A549 (cell line): ENCODE measurements at regions not wholly inside any gene's neighbourhood (a gene's known extent, or its start where the extent isn't known, plus 50 kb on each side); places are given as distances from the start of the nearest gene placed in this dataset.

Experiments used
- ATAC-seq, 2 experiments: fragments of 200-7000 bp in 1 of 2; fragments of >200 bp in 1 of 2; cut with Nextera tagmentation in 1 of 2; cut with Tn5 transposase in 1 of 2; 3 replicates each; pipeline versions ENCODE4 v1.8.0 to v1.9.1; 2018 to 2020; ENCODE audit warnings: mild to moderate bottlenecking in 1 of 2, moderate library complexity in 1 of 2
- CTCF ChIA-PET: fragments of 300-600 bp; sonication (Branson Sonifier 250); formaldehyde crosslinking; extraction: SDS; loops from one replicate; lab custom pipeline; 2021; ENCODE audit warnings: antibody characterized with exemption, inconsistent platforms; lab: Yijun Ruan, JAX
- POLR2A ChIA-PET: fragments of 350-600 bp; formaldehyde crosslinking; extraction: SDS; loops from one replicate; lab custom pipeline; 2021; ENCODE audit warnings: antibody characterized with exemption, inconsistent platforms; lab: Yijun Ruan, JAX
- DNase-seq, 2 experiments: peaks; one replicate each; pipeline versions ENCODE4 v3.0.0 to v3.0.0-alpha.2; 2011 to 2016; ENCODE audit warnings: low read depth in 1 of 2, low spot score in 1 of 2
- FAIRE-seq: peaks from 2 replicates; lab custom pipeline; 2011; peaks lifted over from hg19 to GRCh38; lab: Jason Lieb, UNC
- H3K27ac ChIP-seq, 2 experiments: fragments of >200 bp; sonication (Bioruptor Twin); formaldehyde crosslinking; 3 replicates each; pipeline ENCODE4 v1.5.1; 2016 to 2017
- H3K4me1 ChIP-seq: fragments of >200 bp; sonication (Bioruptor Twin); formaldehyde crosslinking; 3 replicates; pipeline ENCODE4 v1.6.1; 2016
- H3K4me2 ChIP-seq: fragments of >200 bp; sonication (Bioruptor Twin); formaldehyde crosslinking; 3 replicates; pipeline ENCODE4 v1.6.1; 2016
- H3K4me3 ChIP-seq: fragments of >200 bp; sonication (Bioruptor Twin); formaldehyde crosslinking; 3 replicates; pipeline ENCODE4 v1.5.1; 2016
- H3K9me3 ChIP-seq: fragments of >200 bp; sonication (Bioruptor Twin); formaldehyde crosslinking; 3 replicates; pipeline ENCODE4 v1.6.1; 2016
- BCL3 ChIP-seq: fragments of >200 bp; sonication (Bioruptor Twin); formaldehyde crosslinking; IDR thresholded peaks from 3 replicates; pipeline ENCODE4 v1.6.1; 2016
- CEBPB ChIP-seq, 2 experiments: fragments of >200 bp in 1 of 2; sonication (Bioruptor Twin) in 1 of 2; formaldehyde crosslinking in 1 of 2; IDR thresholded peaks; 2 replicates each; pipeline ENCODE4 v1.6.1; 2012 to 2016
- CHD4 ChIP-seq: fragments of 200-600 bp; sonication (generic); IDR thresholded peaks from 2 replicates; pipeline ENCODE4 v1.6.1; 2016; ENCODE audit warnings: antibody characterized with exemption, mild to moderate bottlenecking, borderline replicate concordance
- EHF ChIP-seq: fragments of 250-450 bp; sonication (Bioruptor Pico); IDR thresholded peaks from 2 replicates; pipeline ENCODE4 v1.5.0; 2020; ENCODE audit warnings: mild to moderate bottlenecking
- GATA3 ChIP-seq: IDR thresholded peaks from 2 replicates; pipeline ENCODE4 v1.6.1; 2012; ENCODE audit warnings: borderline replicate concordance
- HEYL ChIP-seq: fragments of 250-450 bp; sonication (Bioruptor Pico); IDR thresholded peaks from 2 replicates; pipeline ENCODE4 v1.8.0; 2021; ENCODE audit warnings: mild to moderate bottlenecking, moderate library complexity
- HOXA7 ChIP-seq: fragments of 250-450 bp; sonication (Bioruptor Pico); IDR thresholded peaks from 2 replicates; pipeline ENCODE4 v1.5.0; 2020; ENCODE audit warnings: mild to moderate bottlenecking, moderate library complexity
- KDM1A ChIP-seq: fragments of 200-600 bp; sonication (generic); IDR thresholded peaks from 2 replicates; pipeline ENCODE4 v1.6.1; 2016; ENCODE audit warnings: low read depth, mild to moderate bottlenecking
- MAZ ChIP-seq: fragments of 150-350 bp; IDR thresholded peaks from 2 replicates; pipeline ENCODE4 v1.6.1; 2014; ENCODE audit warnings: antibody characterized with exemption, low read depth, low read length, borderline replicate concordance
- PHF8 ChIP-seq: fragments of 200-600 bp; sonication (generic); IDR thresholded peaks from 2 replicates; pipeline ENCODE4 v1.6.1; 2016; ENCODE audit warnings: low read depth, mild to moderate bottlenecking, antibody characterized with exemption, moderate library complexity, borderline replicate concordance
- POLR2A ChIP-seq: IDR thresholded peaks from 2 replicates; pipeline ENCODE4 v1.6.1; 2012; ENCODE audit warnings: mild to moderate bottlenecking, low read length
- POLR2AphosphoS2 ChIP-seq: conservative IDR thresholded peaks from 2 replicates; pipeline ENCODE4 v1.6.1; 2012; ENCODE audit warnings: low read length, improper control_type of control experiment, inconsistent platforms
- RAD21 ChIP-seq, 2 experiments: fragments of >200 bp in 1 of 2; sonication (Bioruptor Twin) in 1 of 2; formaldehyde crosslinking in 1 of 2; IDR thresholded peaks in 1 of 2; conservative IDR thresholded peaks in 1 of 2; 2 replicates in 1 of 2; 3 replicates in 1 of 2; pipeline ENCODE4 v1.6.1; 2012 to 2018; ENCODE audit warnings: inconsistent platforms in 1 of 2
- RFX5 ChIP-seq: fragments of 450-650 bp; IDR thresholded peaks from 2 replicates; pipeline ENCODE4 v1.7.1; 2014; ENCODE audit warnings: antibody characterized with exemption, mild to moderate bottlenecking, moderate library complexity
- SREBF2 ChIP-seq: fragments of 450-650 bp; IDR thresholded peaks from 2 replicates; pipeline ENCODE4 v1.6.1; 2014; ENCODE audit warnings: mild to moderate bottlenecking, moderate library complexity
- ZFP36 ChIP-seq: fragments of 450-650 bp; IDR thresholded peaks from 2 replicates; pipeline ENCODE4 v1.6.1; 2014; ENCODE audit warnings: borderline replicate concordance; ENCODE audit not compliant: partially characterized antibody
- WGBS: methylation state at CpG from one replicate; pipeline ENCODE4 v1.1.6; 2017; ENCODE audit errors: missing lambda C conversion rate; 5-methylcytosine and 5-hydroxymethylcytosine counted together
- TF ChIP-seq, protein P1 (sequence below): IDR thresholded peaks from 2 replicates; pipeline ENCODE4 v1.6.1; 2012
- TF ChIP-seq, protein P2 (sequence below): fragments of 150-350 bp; IDR thresholded peaks from 2 replicates; pipeline ENCODE4 v1.6.1; 2014; ENCODE audit warnings: low read depth, mild to moderate bottlenecking, low read length

GRCh38 chr6:145032562-145033145 is 702.7 kb downstream of the EPM2A start:
- FAIRE-seq (no peak), DNase-seq (no peak), ATAC-seq (no peak)
- no peak overlapping the region for H3K4me2 ChIP-seq
- ChIA-PET CTCF (interaction anchor here (0.6 kb wide), 1 partner anchor 110 kb away, joined by 3 read pairs; no protein-coding TSS in a partner anchor), POLR2A (no interaction called here)
- no peaks in the 10 kb centered on the region for H3K9me3 ChIP-seq
- TF ChIP-seq EHF (CRISPR knock-in tag) (no peak), KDM1A (no peak), RAD21 (conservative IDR thresholded peaks at IDR 0.05 in 1 of 2, IDR thresholded peaks at IDR 0.05 in 1 of 2) (no peak), CEBPB (IDR thresholded peaks at IDR 0.05) (no peak), POLR2A (no peak), CHD4 (no peak), POLR2AphosphoS2 (no peak), RFX5 (no peak), HOXA7 (CRISPR knock-in tag) (no peak), BCL3 (no peak)
- TF ChIP-seq, protein P1, sequence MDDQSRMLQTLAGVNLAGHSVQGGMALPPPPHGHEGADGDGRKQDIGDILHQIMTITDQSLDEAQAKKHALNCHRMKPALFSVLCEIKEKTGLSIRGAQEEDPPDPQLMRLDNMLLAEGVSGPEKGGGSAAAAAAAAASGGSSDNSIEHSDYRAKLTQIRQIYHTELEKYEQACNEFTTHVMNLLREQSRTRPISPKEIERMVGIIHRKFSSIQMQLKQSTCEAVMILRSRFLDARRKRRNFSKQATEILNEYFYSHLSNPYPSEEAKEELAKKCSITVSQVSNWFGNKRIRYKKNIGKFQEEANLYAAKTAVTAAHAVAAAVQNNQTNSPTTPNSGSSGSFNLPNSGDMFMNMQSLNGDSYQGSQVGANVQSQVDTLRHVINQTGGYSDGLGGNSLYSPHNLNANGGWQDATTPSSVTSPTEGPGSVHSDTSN, result no peak
- H3K27ac ChIP-seq, result no peak overlapping the region
- WGBS, result 82% methylated on average over 2 of the region's 2 CpGs
- H3K4me1 ChIP-seq, result no peaks in the 10 kb centered on the region
- H3K4me3 ChIP-seq, result no peak overlapping the region

DNA sequence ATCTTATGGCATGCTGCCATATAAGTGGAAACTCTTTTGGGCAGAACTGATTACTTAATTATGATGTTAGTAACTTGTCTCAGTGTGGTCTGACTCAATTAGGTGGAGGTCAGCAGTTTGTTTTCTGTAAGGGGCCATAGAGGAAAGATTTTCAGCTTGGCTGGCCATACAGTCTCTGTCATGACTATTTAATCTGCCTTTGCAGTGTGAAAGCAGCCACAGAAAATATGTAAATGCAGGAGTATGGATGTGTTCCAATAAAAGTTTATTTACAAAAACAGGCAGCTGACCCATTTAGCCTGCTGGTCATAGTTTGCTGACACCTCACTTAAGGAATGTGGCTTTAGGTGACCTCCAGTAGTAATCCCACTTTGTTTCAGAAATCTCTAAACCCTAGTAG is 700.7 kb downstream of the EPM2A start:
- no peak for ATAC-seq
- no peaks in the 10 kb centered on the region for H3K4me1 ChIP-seq
- FAIRE-seq, result no peak
- no peak for TF ChIP-seq SREBF2
- TF ChIP-seq MAZ, result no peak
- TF ChIP-seq, protein P2, sequence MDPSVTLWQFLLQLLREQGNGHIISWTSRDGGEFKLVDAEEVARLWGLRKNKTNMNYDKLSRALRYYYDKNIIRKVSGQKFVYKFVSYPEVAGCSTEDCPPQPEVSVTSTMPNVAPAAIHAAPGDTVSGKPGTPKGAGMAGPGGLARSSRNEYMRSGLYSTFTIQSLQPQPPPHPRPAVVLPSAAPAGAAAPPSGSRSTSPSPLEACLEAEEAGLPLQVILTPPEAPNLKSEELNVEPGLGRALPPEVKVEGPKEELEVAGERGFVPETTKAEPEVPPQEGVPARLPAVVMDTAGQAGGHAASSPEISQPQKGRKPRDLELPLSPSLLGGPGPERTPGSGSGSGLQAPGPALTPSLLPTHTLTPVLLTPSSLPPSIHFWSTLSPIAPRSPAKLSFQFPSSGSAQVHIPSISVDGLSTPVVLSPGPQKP, result no peak
- no peak for TF ChIP-seq POLR2A
- no peak for TF ChIP-seq RFX5
- H3K4me3 ChIP-seq, result no peak overlapping the region
- H3K27ac ChIP-seq, result no peak overlapping the region
- CTCF ChIA-PET, result interaction anchor here (0.9 kb wide), 1 partner anchor 450 kb away, joined by 4 read pairs; no protein-coding TSS in a partner anchor
- DNase-seq, result no peak
- no peak overlapping the region for H3K4me2 ChIP-seq
- POLR2A ChIA-PET, result no interaction called here
- H3K9me3 ChIP-seq, result no peaks in the 10 kb centered on the region

DNA sequence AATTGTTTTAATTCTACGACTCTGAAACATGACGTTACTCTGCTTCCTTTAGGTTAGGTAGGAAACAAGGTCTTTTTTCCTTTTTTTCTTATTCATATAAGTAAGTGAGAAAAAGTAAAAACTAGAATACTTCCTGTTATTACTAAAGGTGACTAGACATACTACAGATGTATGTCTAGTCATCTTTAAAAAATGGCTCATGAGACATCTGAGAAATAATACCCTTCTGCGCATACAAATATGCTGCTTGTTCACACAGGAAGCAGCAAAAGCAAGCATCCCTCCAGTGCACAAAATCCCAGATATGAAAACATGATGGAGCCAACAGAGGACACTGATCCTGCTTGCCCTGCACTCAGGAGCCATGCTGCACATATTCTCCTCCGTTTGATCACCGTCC is 699.1 kb downstream of the EPM2A start:
- TF ChIP-seq PHF8, result no peak
- no peak for TF ChIP-seq ZFP36
- no peak for TF ChIP-seq GATA3
- no peak for TF ChIP-seq POLR2AphosphoS2
- TF ChIP-seq HEYL (CRISPR knock-in tag), result no peak
- POLR2A ChIA-PET, result no interaction called here
- 87% methylated on average over 5 of the region's 5 CpGs for WGBS
- Histone ChIP-seq H3K9me3 (no peaks in the 10 kb centered on the region), H3K4me3 (no peak overlapping the region), H3K4me1 (no peaks in the 10 kb centered on the region), H3K4me2 (no peak overlapping the region), H3K27ac (no peak overlapping the region)
- CTCF ChIA-PET, result no interaction called here
- ATAC-seq, result no peak
- no peak for FAIRE-seq
- no peak for DNase-seq
